ENCODE measurements at regions not wholly inside any gene's neighbourhood (a gene's known extent, or its start where the extent isn't known, plus 50 kb on each side); places are given as distances from the start of the nearest gene placed in this dataset.

DNA sequence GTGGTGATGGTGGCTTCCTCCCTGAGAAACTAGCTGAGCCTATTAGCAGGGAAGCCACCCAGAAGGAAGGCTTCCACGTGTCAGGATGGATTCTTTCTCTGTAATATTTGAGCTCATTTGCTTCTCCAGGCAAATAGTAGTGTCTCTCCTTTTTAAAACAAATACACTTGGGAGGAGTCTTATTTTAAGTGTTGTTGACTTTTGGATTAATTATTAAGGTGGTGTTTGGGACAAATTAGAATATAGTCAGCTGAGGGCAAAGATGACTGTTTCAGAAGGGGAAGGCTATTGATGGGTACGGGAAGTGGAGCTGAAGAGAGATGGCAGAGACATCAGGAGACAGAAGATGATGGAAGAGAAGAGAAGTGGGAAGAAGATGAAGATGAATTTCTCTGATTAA lies 119.8 kb upstream of the PHACTR1 start:
- DNase-seq (no peak), ATAC-seq (no peak)
- Mint-ChIP-seq H3K4me1 (peaks cover 0 to 13% (median 0%) of the 10 kb centered on the region in 4 donors), H3K4me3 (no peak overlapping the region), H3K36me3 (no peaks in the 10 kb centered on the region), H3K27me3 (peaks cover 7 to 16% (median 11%) of the 10 kb centered on the region in 5 donors), H3K27ac (no peak overlapping the region), H3K9me3 (no peaks in the 10 kb centered on the region)
- POLR2A ChIA-PET, result no interaction called here

DNA sequence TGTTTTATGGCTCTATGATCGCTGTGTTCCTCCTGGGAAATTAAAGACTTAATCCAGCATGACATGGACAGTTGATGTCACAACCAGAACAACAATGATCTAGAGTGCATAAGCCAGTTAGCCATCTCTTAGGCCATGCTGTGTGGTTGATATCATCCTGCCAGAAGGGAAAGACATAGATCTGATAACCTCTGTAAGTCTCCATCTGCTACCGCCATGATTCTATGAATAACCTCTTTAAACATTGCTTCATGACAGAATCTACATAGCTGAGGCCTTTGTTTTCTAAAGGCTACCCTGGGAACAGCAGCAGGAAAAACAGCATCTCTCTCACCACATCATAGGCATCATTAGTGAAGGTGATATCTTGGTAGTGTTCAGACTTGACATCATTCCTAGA lies 117.6 kb upstream of the PHACTR1 start:
- Mint-ChIP-seq H3K9me3 (no peaks in the 10 kb centered on the region), H3K4me3 (no peak overlapping the region)

DNA sequence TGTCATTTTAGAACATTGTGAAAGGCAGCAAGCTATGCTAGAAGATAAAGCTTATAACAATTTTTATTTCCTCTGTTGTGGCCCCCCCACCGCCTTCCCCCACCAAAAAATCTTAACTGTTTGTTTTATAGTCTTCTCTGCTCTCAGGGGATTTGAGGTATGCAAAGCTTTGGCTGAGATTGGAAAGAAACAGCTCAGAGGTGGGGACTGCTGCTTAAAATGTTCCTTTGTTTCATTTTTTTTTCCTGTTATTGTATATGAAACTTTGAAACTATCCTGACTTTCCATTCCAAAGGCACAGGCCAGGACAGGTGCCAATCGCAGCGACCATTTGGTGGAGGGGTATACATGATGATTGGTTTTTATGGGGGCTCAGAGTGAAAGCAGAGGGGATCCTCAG lies 114.7 kb upstream of the PHACTR1 start:
- DNase-seq, result no peak
- Mint-ChIP-seq H3K36me3 (no peaks in the 10 kb centered on the region), H3K9me3 (no peaks in the 10 kb centered on the region), H3K4me1 (no peaks in the 10 kb centered on the region), H3K4me3 (no peak overlapping the region), H3K27ac (no peak overlapping the region), H3K27me3 (peaks cover 4 to 26% (median 16%) of the 10 kb centered on the region in 5 donors)
- ATAC-seq, result no peak
- POLR2A ChIA-PET, result no interaction called here

More for the DNA sequence above, 117.6 kb upstream of the PHACTR1 start:
- DNase-seq (no peak), ATAC-seq (no peak)
- POLR2A ChIA-PET, result no interaction called here
- Mint-ChIP-seq H3K4me1 (peaks cover 0 to 13% (median 0%) of the 10 kb centered on the region in 4 donors), H3K27me3 (peaks cover 6 to 16% (median 11%) of the 10 kb centered on the region in 5 donors), H3K27ac (no peak overlapping the region), H3K36me3 (no peaks in the 10 kb centered on the region)

DNA sequence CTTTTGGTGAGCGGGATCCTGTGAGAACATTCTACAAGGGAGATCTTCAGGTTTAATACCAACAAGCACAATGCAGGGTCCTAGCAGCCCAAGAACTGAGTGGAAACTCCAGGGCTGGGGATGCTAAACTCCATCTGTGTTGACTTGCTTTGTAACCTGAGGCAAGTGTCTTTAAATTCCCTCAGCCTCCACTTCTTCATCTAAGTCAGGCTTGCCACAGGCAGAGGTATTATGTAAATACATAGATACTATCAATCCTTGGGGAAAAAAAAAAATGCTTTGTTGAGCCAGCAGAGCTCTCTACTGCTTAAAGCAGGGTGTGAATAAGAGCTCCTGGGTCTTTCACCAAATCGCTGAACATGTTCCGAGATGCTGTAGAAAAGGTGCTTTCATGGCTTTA lies 114.2 kb upstream of the PHACTR1 start:
- Mint-ChIP-seq H3K36me3 (no peaks in the 10 kb centered on the region), H3K9me3 (no peaks in the 10 kb centered on the region), H3K27me3 (peaks cover 4 to 31% (median 20%) of the 10 kb centered on the region in 5 donors), H3K4me3 (no peak overlapping the region), H3K4me1 (no peaks in the 10 kb centered on the region), H3K27ac (no peak overlapping the region)
- POLR2A ChIA-PET, result no interaction called here
- DNase-seq (no peak), ATAC-seq (no peak)

DNA sequence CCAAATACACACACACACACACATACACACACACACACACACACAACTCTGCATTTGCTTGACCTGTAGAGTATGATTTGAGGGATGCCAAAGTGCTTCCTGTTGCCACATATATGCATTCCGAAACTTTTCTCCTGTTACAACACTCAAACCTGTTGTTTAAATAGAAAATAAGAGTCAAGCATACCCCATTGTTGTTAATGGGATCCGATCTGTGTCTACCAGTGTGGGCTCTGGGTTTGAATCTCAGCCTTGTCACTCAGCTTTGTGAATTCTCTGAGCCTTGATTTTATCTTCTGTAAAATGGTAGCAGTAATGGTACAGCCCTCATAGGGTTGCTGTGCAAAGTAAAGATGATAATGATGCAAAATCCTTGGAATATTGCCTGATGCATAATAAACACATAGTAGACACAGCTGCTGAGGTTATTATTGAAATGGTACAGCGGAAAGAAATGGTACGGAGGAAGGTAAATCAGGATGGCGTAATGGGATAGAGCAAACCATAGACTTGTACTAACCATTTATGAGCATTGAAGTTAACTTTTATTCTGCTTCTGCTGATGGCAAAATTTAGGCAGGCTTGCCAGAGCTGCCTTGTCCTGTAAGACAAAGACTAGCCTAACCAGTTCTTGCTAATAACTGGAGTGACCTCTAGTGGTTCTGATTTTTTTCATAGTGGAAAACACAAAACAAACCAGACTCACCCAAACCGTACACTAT lies 113.5 kb upstream of the PHACTR1 start:
- Mint-ChIP-seq H3K27ac (no peak overlapping the region), H3K36me3 (no peaks in the 10 kb centered on the region), H3K9me3 (no peaks in the 10 kb centered on the region)

DNA sequence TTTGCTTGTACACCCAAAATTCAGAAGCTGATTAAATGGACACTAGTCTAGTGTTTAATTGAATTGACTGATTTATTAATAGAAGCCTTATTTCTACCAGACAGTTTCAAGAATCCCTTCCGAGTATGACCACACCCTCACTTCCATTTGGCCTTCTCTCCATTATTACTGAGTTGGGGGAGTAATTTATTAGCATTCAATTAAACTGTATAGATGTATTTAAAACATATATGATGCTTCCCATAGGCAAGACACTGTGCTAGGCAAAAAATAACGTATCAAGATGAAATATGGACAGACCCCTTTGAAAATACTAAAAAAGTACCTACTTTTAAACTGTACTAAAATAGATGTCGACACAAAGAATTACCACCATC lies 112.9 kb upstream of the PHACTR1 start:
- Mint-ChIP-seq H3K27ac (no peak overlapping the region), H3K4me1 (no peaks in the 10 kb centered on the region), H3K4me3 (no peak overlapping the region), H3K36me3 (no peaks in the 10 kb centered on the region), H3K9me3 (no peaks in the 10 kb centered on the region), H3K27me3 (peaks cover 6 to 36% (median 20%) of the 10 kb centered on the region in 5 donors)
- POLR2A ChIA-PET, result no interaction called here
- ATAC-seq (no peak), DNase-seq (no peak)

More for the DNA sequence above, 113.5 kb upstream of the PHACTR1 start:
- no peaks in the 10 kb centered on the region for H3K4me1 Mint-ChIP-seq
- peaks cover 6 to 36% (median 20%) of the 10 kb centered on the region in 5 donors for H3K27me3 Mint-ChIP-seq
- no peak overlapping the region for H3K4me3 Mint-ChIP-seq
- ATAC-seq (no peak), DNase-seq (no peak)
- POLR2A ChIA-PET, result no interaction called here

DNA sequence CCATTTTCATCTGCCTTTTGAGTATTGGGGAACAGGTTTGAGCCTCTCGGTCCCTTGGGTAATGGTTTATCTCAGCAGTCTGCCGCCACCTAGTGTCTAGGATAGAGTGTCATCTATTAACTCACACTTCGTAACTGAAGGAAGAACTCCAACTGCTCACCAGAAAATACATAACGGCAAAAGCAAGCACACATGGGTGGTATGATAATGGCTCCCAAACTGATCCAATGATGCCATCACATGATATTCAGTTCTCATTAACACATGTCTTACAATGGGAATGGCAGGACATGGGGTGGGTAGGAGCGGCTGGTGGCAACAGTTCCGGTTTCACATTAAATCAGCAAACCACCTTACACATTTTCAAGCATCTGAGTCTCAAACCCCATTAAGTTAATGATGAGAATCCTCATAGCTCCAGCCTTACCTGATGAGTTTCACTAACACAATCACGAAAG lies 110.7 kb upstream of the PHACTR1 start:
- no peaks in the 10 kb centered on the region for H3K4me1 Mint-ChIP-seq
- DNase-seq (peak in 7 of 10 donors; percentile 4 to 47 (median 18)), ATAC-seq (no peak)
- POLR2A ChIA-PET, result no interaction called here
- H3K27ac Mint-ChIP-seq, result no peak overlapping the region
- H3K36me3 Mint-ChIP-seq, result no peaks in the 10 kb centered on the region
- H3K4me3 Mint-ChIP-seq, result no peak overlapping the region
- H3K27me3 Mint-ChIP-seq, result peaks cover 6 to 36% (median 16%) of the 10 kb centered on the region in 5 donors
- no peaks in the 10 kb centered on the region for H3K9me3 Mint-ChIP-seq

DNA sequence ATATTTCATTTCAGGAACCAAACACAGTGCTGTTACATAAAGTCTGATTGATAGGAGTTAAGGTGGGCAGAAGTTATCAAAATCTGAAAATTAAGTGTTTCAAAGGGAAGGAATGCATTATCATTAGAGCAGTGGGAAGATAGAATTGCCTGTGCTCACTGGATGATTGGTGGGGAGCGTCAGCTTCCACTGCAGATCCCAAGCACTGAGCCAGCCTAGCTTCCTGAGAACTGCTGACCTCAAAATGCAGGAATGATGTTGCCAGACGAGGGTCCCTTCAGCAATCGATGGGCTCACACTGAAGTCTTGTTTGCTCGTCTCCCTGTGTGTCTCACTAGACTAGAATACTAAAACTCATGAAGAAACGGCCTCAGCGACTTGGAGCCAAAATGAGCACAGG lies 110.0 kb upstream of the PHACTR1 start:
- Mint-ChIP-seq H3K4me1 (no peaks in the 10 kb centered on the region), H3K36me3 (no peaks in the 10 kb centered on the region), H3K4me3 (no peak overlapping the region), H3K27ac (no peak overlapping the region), H3K9me3 (no peaks in the 10 kb centered on the region), H3K27me3 (peaks cover 6 to 36% (median 20%) of the 10 kb centered on the region in 5 donors)
- POLR2A ChIA-PET, result no interaction called here
- DNase-seq (no peak), ATAC-seq (no peak)

DNA sequence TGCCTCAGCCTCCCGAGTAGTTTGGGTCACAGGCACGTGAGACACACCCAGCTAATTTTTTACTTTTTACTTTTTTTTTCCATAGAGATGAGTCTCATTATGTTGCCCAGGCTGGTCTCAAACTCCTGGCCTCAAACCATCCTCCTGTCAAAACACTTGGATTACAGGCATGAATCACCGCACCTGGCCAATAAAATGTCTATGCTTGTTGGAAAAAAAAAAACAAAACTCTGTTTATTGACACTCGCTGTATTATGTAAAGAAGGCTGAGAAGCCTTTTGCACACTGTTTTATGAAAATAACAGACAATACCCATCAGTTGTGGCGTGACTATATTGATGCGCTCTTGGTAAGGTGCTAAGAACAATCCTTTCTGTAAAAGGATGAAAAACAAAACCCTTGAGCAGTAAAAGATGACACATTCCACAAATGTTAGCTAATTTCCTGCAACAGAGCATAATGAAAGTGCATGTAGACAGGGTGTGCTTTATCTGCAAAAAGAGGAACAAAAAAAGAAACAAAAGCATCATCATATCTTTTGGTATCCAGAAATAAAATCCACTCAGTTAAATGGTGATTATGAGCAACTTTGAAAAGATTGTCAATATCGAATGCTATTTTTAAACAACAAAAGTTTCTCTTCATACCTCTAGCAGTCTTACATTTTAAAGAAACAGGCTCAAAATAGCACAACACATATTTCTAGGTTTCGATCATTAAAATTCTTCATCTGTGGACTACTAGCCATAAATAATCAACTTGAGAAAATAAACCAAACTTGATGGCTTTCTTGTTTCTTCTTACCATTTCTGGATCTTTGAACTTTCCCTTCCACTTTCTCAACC lies 108.3 kb upstream of the PHACTR1 start:
- no peaks in the 10 kb centered on the region for H3K9me3 Mint-ChIP-seq
- no peaks in the 10 kb centered on the region for H3K4me1 Mint-ChIP-seq
- ATAC-seq (no peak), DNase-seq (no peak)
- H3K36me3 Mint-ChIP-seq, result no peaks in the 10 kb centered on the region
- H3K27me3 Mint-ChIP-seq, result peaks cover 6 to 36% (median 20%) of the 10 kb centered on the region in 5 donors
- H3K27ac Mint-ChIP-seq, result no peak overlapping the region
- no peak overlapping the region for H3K4me3 Mint-ChIP-seq
- POLR2A ChIA-PET, result no interaction called here

DNA sequence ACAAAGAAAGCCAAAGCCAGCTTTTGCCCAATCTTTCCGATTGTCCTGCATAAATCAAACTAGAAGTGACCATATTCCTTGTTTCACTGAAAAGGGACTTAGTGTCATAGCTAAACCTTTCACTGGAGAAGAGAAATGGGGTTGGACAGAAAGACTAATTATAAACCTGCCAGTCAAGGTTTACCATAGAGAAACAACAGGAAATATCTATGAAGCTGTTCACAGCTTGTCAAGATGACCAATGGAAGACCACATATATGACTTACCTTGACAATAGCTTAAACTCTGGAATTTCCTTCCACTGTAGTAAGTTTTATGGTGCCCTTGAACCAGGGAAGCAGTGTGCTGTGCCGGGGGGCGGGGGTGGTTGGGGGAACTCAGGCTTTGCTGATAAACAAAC lies 107.7 kb upstream of the PHACTR1 start:
- Mint-ChIP-seq H3K4me3 (no peak overlapping the region), H3K36me3 (no peaks in the 10 kb centered on the region), H3K4me1 (no peaks in the 10 kb centered on the region), H3K27ac (no peak overlapping the region), H3K9me3 (no peaks in the 10 kb centered on the region), H3K27me3 (peaks cover 6 to 36% (median 20%) of the 10 kb centered on the region in 5 donors)
- POLR2A ChIA-PET, result no interaction called here
- DNase-seq, result no peak
- ATAC-seq, result no peak

DNA sequence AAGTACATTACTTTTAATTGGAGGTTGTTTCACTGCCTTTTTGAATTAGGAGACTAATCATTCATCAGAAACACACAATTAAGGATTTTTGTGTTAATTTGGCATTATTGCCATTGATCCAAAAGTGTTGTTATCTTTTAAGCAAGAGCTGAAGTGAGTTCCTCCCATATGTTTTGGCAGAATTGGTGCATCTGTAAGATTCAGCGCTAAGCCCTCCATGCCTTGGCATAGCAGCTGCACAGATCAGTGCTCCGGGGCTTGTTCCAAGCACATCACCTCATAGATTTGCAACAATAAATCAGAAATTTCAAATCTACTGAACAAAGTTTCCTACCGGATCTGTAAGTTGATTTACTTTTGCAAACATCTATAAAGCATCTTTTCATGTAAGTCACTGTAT lies 106.8 kb upstream of the PHACTR1 start:
- Mint-ChIP-seq H3K36me3 (no peaks in the 10 kb centered on the region), H3K4me1 (no peaks in the 10 kb centered on the region), H3K27me3 (peaks cover 6 to 36% (median 20%) of the 10 kb centered on the region in 5 donors), H3K4me3 (no peak overlapping the region), H3K27ac (no peak overlapping the region), H3K9me3 (no peaks in the 10 kb centered on the region)
- POLR2A ChIA-PET, result no interaction called here
- ATAC-seq (no peak), DNase-seq (no peak)

DNA sequence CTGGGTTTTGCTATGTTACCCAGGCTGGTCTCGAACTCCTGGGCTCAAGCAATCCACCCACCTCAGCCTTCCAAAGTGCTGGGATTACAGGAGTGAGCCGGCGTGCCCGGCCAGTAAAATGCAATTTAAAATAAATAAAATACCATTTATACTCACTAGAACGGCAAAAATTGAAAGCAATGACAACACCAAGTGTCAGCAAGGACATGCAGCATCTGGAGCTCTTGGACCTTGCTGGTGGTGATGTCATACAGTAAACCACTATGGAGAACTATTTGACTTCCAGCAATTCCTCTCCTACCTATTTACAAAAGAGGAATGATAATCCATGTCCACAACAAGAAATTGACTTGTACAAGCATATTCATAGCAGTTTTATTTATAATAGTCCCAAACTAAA lies 105.7 kb upstream of the PHACTR1 start:
- no peak for ATAC-seq
- H3K36me3 Mint-ChIP-seq, result no peaks in the 10 kb centered on the region
- H3K9me3 Mint-ChIP-seq, result no peaks in the 10 kb centered on the region
- DNase-seq, result no peak
- no peak overlapping the region for H3K4me3 Mint-ChIP-seq
- POLR2A ChIA-PET, result no interaction called here
- peaks cover 4 to 31% (median 16%) of the 10 kb centered on the region in 5 donors for H3K27me3 Mint-ChIP-seq
- H3K27ac Mint-ChIP-seq, result no peak overlapping the region
- no peaks in the 10 kb centered on the region for H3K4me1 Mint-ChIP-seq

DNA sequence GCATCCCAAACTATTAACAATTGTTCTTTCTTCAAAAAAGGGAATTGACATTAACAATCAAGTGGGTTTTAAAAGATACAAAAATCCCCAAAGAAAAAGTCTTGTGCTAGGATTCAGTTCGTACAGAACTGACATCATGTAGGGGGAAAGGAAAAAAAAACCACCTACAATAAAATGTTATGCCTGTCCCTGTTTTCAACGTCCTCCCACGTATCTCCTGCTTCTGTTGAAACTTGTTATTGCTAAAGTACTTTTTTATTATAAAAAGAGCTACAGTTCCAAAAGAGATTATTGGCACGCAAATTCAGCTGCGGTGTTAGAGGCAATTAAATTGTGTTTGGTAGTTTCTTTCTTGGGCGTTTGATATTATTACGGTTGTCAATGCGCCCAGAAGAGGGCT lies 102.8 kb upstream of the PHACTR1 start:
- DNase-seq (no peak), ATAC-seq (no peak)
- Mint-ChIP-seq H3K27ac (no peak overlapping the region), H3K4me1 (no peaks in the 10 kb centered on the region), H3K9me3 (no peaks in the 10 kb centered on the region), H3K4me3 (no peak overlapping the region), H3K27me3 (peaks cover 6 to 21% (median 13%) of the 10 kb centered on the region in 5 donors), H3K36me3 (no peaks in the 10 kb centered on the region)
- POLR2A ChIA-PET, result no interaction called here
